RWPE1 (cell line): ENCODE measurements at regions not wholly inside any gene's neighbourhood (a gene's known extent, or its start where the extent isn't known, plus 50 kb on each side); places are given as distances from the start of the nearest gene placed in this dataset.

Experiments
- CTCF ChIA-PET: fragments of 350-600 bp; sonication (Branson Sonifier 250); formaldehyde crosslinking; extraction: SDS; loops from one replicate; lab custom pipeline; 2021; lab: Yijun Ruan, JAX
- POLR2A ChIA-PET: fragments of 400-600 bp; formaldehyde crosslinking; extraction: SDS; loops from one replicate; lab custom pipeline; 2020; ENCODE audit warnings: antibody characterized with exemption; ENCODE audit not compliant: low non-redundant PET; lab: Yijun Ruan, JAX
- DNase-seq: peaks from one replicate; pipeline ENCODE4 v3.0.0; 2012; ENCODE audit warnings: low spot score
- H3K27ac ChIP-seq: fragments of 450-650 bp; 2 replicates; pipeline ENCODE4 v1.5.1; 2017
- CTCF ChIP-seq: fragments of 450-650 bp; conservative IDR thresholded peaks from 2 replicates; pipeline ENCODE4 v1.5.1; 2017; ENCODE audit warnings: low read depth, mild to moderate bottlenecking

GRCh38 chr4:180650273-180650672 is 1592.9 kb upstream of the TENM3 start:
- CTCF ChIA-PET = no interaction called here
- TF ChIP-seq CTCF = no peak
- H3K27ac ChIP-seq = no peak overlapping the region
- POLR2A ChIA-PET = no interaction called here
- DNase-seq = no peak

- ChIA-PET CTCF (no interaction called here), POLR2A (no interaction called here)
- H3K27ac ChIP-seq = no peak overlapping the region
- no peak for DNase-seq
- no peak for TF ChIP-seq CTCF
Measured at GRCh38 chr4:180652533-180652932, 1590.7 kb upstream of the TENM3 start.

GRCh38 chr4:180655886-180656285 is 1587.3 kb upstream of the TENM3 start:
- no peak overlapping the region for H3K27ac ChIP-seq
- ChIA-PET CTCF (interaction anchor here (0.6 kb wide), 2 partner anchors 173 to 999 kb away, joined by 3 read pairs; no protein-coding TSS in a partner anchor), POLR2A (no interaction called here)
- DNase-seq = no peak
- no peak for TF ChIP-seq CTCF

GRCh38 chr4:180657881-180658280 is 1585.3 kb upstream of the TENM3 start:
- DNase-seq = no peak
- POLR2A ChIA-PET = no interaction called here
- no peak overlapping the region for H3K27ac ChIP-seq
- no peak for TF ChIP-seq CTCF
- CTCF ChIA-PET = no interaction called here

- H3K27ac ChIP-seq = no peak overlapping the region
- peak; percentile 83 for TF ChIP-seq CTCF
- DNase-seq = peak; percentile 63
- ChIA-PET POLR2A (no interaction called here), CTCF (interaction anchor here (0.5 to 1.3 kb wide), 14 partner anchors 14 to 1945 kb away, joined by 3 to 10 read pairs (median 4); no protein-coding TSS in a partner anchor)
Measured at GRCh38 chr4:180664766-180665368, 1578.3 kb upstream of the TENM3 start.

- no peak for DNase-seq
- POLR2A ChIA-PET = no interaction called here
- CTCF ChIA-PET = interaction anchor here (0.6 to 1.3 kb wide), 7 partner anchors 15 to 891 kb away, joined by 3 to 8 read pairs (median 4); no protein-coding TSS in a partner anchor
- no peak for TF ChIP-seq CTCF
- H3K27ac ChIP-seq = no peak overlapping the region
Measured at GRCh38 chr4:180665481-180665880, 1577.7 kb upstream of the TENM3 start.
